Dendritic cell treated with granulocyte-macrophage colony-stimulating factor and Interleukin-4, amounts not matched to agents 40 ng/mL and 50 ng/mL, for 4 days (primary cell): ENCODE measurements at regions not wholly inside any gene's neighbourhood (a gene's known extent, or its start where the extent isn't known, plus 50 kb on each side); places are given as distances from the start of the nearest gene placed in this dataset.

Experiments used
- H3K27ac Mint-ChIP-seq: one replicate; pipeline ENCODE4 v1.8.0; 2022; ENCODE audit warnings: mild to moderate bottlenecking, mixed read lengths
- H3K27me3 Mint-ChIP-seq: one replicate; pipeline ENCODE4 v1.8.0; 2022; ENCODE audit warnings: mild to moderate bottlenecking, mixed read lengths
- H3K36me3 Mint-ChIP-seq: one replicate; pipeline ENCODE4 v1.8.0; 2022; ENCODE audit warnings: low read depth, mixed read lengths
- H3K4me1 Mint-ChIP-seq: one replicate; pipeline ENCODE4 v1.8.0; 2022; ENCODE audit warnings: low read depth, mixed read lengths
- H3K4me3 Mint-ChIP-seq: one replicate; pipeline ENCODE4 v1.8.0; 2022; ENCODE audit warnings: mild to moderate bottlenecking, moderate library complexity, mixed read lengths
- H3K9me3 Mint-ChIP-seq: one replicate; pipeline ENCODE4 v1.8.0; 2022; ENCODE audit warnings: mixed read lengths
- intact Hi-C: fragments of 100-400 bp; cut with micrococcal nuclease; formaldehyde crosslinking; loops from one replicate; pipeline ENCODE4 v1.15.0; 2022

- no peaks in the 10 kb centered on the region for H3K4me1 Mint-ChIP-seq
Observed at GRCh38 chr5:141800617-141801016, 77.6 kb downstream of the PCDH1 start.

GRCh38 chr5:141799507-141800167, 78.6 kb downstream of the PCDH1 start:
- Mint-ChIP-seq H3K27ac (no peak overlapping the region), H3K4me3 (no peak overlapping the region), H3K36me3 (no peaks in the 10 kb centered on the region), H3K4me1 (no peaks in the 10 kb centered on the region), H3K27me3 (peaks cover 19% of the 10 kb centered on the region), H3K9me3 (no peaks in the 10 kb centered on the region)
- intact Hi-C loops = no loop called here

More at GRCh38 chr5:141800617-141801016, 77.6 kb downstream of the PCDH1 start:
- H3K27me3 Mint-ChIP-seq = peaks cover 25% of the 10 kb centered on the region
- intact Hi-C loops = no loop called here
- no peaks in the 10 kb centered on the region for H3K9me3 Mint-ChIP-seq
- H3K4me3 Mint-ChIP-seq = no peak overlapping the region
- no peaks in the 10 kb centered on the region for H3K36me3 Mint-ChIP-seq
- no peak overlapping the region for H3K27ac Mint-ChIP-seq

- Mint-ChIP-seq H3K4me1 (no peaks in the 10 kb centered on the region), H3K27me3 (peaks cover 4% of the 10 kb centered on the region), H3K36me3 (no peaks in the 10 kb centered on the region), H3K4me3 (no peak overlapping the region), H3K27ac (no peak overlapping the region), H3K9me3 (no peaks in the 10 kb centered on the region)
- intact Hi-C loops = no loop called here
Observed at GRCh38 chr5:141797425-141797824, 80.8 kb downstream of the PCDH1 start.

- intact Hi-C loops = no loop called here
- H3K4me1 Mint-ChIP-seq = no peaks in the 10 kb centered on the region
- no peaks in the 10 kb centered on the region for H3K9me3 Mint-ChIP-seq
- H3K36me3 Mint-ChIP-seq = no peaks in the 10 kb centered on the region
- peaks cover 5% of the 10 kb centered on the region for H3K27me3 Mint-ChIP-seq
- no peak overlapping the region for H3K27ac Mint-ChIP-seq
- H3K4me3 Mint-ChIP-seq = no peak overlapping the region
Observed at GRCh38 chr5:141795421-141795820, 82.8 kb downstream of the PCDH1 start.

- peaks cover 12% of the 10 kb centered on the region for H3K27me3 Mint-ChIP-seq
- intact Hi-C loops = no loop called here
- no peak overlapping the region for H3K27ac Mint-ChIP-seq
- H3K9me3 Mint-ChIP-seq = no peaks in the 10 kb centered on the region
- H3K4me1 Mint-ChIP-seq = no peaks in the 10 kb centered on the region
- H3K4me3 Mint-ChIP-seq = no peak overlapping the region
- no peaks in the 10 kb centered on the region for H3K36me3 Mint-ChIP-seq
Observed at GRCh38 chr5:141793881-141794280, 84.3 kb downstream of the PCDH1 start.

DNA sequence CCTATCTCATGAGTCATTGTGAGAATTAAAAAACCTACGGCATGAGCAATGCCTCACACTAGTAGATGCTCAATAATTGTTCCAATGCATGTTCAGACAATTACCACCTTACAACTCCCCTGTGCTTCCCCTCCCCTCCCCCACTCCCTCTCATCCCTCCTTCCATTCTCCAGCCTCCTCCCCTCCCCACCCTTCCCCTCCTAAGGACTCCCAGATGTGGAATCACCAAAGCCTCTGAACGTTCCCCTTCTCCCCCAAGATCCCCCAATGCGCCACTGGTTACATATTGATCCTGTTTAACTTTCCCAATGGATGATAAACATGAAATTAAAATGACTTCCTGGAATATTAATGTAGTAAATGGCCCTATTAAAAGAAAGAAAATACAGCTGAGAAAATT, 84.8 kb downstream of the PCDH1 start:
- Mint-ChIP-seq H3K36me3 (no peaks in the 10 kb centered on the region), H3K27ac (no peak overlapping the region), H3K9me3 (no peaks in the 10 kb centered on the region), H3K4me3 (no peak overlapping the region), H3K27me3 (peaks cover 14% of the 10 kb centered on the region), H3K4me1 (no peaks in the 10 kb centered on the region)
- intact Hi-C loops = no loop called here

DNA sequence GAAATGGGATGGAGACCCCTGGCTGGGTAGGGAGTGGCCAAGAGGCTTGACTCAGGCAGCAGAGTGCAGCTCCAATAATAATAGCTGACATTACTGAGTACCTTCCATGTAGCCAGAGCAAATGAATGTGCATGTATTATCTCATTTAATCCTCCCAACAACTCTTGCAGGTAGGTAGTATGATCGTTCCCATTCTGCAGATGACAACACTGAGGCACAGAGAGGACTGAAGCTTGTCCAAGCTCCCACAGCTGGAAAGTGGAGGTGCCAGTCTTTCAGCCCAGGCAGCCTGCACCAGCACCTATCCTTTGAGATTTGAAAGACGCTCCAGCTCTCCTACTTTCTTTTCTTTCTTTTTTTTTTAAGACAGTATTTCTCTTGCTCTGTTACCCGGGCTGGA, 87.6 kb downstream of the PCDH1 start:
- no peak overlapping the region for H3K27ac Mint-ChIP-seq
- H3K4me3 Mint-ChIP-seq = no peak overlapping the region
- intact Hi-C loops = no loop called here

DNA sequence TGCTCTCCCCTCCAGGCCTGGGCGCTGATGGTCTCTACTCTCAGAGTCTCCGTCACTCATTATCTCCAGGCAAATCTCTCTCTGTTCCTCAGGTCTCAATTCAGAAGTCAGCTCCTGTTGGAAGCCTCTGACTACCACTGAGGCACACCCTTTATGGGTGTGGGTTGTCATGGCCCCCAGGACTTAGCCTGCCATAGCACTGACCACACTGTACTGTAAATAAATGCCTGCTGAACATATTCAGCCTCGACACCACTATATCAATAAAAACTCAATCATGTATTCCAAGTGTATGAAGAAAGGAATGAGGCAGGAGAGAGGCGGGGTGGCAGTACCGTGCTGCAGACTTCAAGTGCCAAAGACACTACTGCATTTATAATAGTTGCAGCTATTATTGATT, 88.9 kb downstream of the PCDH1 start:
- intact Hi-C loops = no loop called here
- Mint-ChIP-seq H3K4me1 (no peaks in the 10 kb centered on the region), H3K27ac (no peak overlapping the region), H3K9me3 (no peaks in the 10 kb centered on the region), H3K27me3 (peaks cover 27% of the 10 kb centered on the region), H3K36me3 (no peaks in the 10 kb centered on the region), H3K4me3 (no peak overlapping the region)

More for the DNA sequence above, 87.6 kb downstream of the PCDH1 start:
- Mint-ChIP-seq H3K27me3 (peaks cover 27% of the 10 kb centered on the region), H3K4me1 (no peaks in the 10 kb centered on the region), H3K9me3 (no peaks in the 10 kb centered on the region), H3K36me3 (no peaks in the 10 kb centered on the region)

- no peak overlapping the region for H3K27ac Mint-ChIP-seq
- H3K36me3 Mint-ChIP-seq = no peaks in the 10 kb centered on the region
- no peaks in the 10 kb centered on the region for H3K9me3 Mint-ChIP-seq
- no peak overlapping the region for H3K4me3 Mint-ChIP-seq
- no peaks in the 10 kb centered on the region for H3K4me1 Mint-ChIP-seq
- peaks cover 27% of the 10 kb centered on the region for H3K27me3 Mint-ChIP-seq
- intact Hi-C loops = no loop called here
Observed at GRCh38 chr5:141788296-141788970, 89.8 kb downstream of the PCDH1 start.

DNA sequence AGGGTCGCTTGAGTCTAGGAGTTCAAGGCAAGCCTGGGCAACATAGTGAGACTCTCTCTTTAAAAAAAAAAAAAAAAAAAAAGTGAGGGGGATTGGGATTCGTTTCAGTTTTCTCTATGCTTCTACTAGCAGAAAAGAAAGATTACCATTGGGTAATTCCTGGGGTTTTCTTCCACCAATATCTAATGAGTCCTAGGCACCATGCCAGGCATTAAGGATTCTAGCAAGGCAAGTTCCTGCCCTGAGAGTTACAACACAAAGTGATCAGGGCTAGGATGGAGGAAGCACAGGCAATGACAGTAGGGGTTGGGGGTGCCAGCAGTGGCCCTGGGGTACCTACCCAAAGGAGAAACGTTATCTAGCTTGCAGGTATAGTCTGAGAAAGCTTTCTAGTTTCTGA, 90.8 kb downstream of the PCDH1 start:
- intact Hi-C loops = no loop called here
- H3K4me3 Mint-ChIP-seq = no peak overlapping the region
- H3K9me3 Mint-ChIP-seq = no peaks in the 10 kb centered on the region
- no peak overlapping the region for H3K27ac Mint-ChIP-seq
- peaks cover 27% of the 10 kb centered on the region for H3K27me3 Mint-ChIP-seq
- no peaks in the 10 kb centered on the region for H3K4me1 Mint-ChIP-seq
- no peaks in the 10 kb centered on the region for H3K36me3 Mint-ChIP-seq

DNA sequence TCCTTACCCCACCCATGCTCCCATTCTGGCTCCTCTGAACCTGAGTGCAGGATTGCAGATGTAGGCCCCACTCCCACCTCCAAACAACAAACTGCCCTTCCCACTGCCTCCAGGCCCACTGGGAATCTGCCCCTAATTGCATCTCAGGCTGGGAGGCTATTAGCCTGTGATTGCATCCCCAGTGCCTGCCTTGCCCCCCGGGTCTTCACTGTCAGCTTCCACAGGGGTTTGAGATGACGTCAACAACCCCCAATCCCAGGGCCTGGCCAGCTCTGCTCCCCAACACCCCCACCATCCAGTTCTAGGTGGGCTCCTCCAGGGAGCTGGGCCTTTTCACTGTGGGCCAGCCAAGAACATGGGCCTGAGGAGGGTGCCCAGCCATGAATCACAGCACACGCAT, 91.5 kb downstream of the PCDH1 start:
- no peaks in the 10 kb centered on the region for H3K4me1 Mint-ChIP-seq
- intact Hi-C loops = no loop called here
- peaks cover 27% of the 10 kb centered on the region for H3K27me3 Mint-ChIP-seq
- H3K9me3 Mint-ChIP-seq = no peaks in the 10 kb centered on the region
- H3K36me3 Mint-ChIP-seq = no peaks in the 10 kb centered on the region
- no peak overlapping the region for H3K27ac Mint-ChIP-seq
- H3K4me3 Mint-ChIP-seq = no peak overlapping the region

DNA sequence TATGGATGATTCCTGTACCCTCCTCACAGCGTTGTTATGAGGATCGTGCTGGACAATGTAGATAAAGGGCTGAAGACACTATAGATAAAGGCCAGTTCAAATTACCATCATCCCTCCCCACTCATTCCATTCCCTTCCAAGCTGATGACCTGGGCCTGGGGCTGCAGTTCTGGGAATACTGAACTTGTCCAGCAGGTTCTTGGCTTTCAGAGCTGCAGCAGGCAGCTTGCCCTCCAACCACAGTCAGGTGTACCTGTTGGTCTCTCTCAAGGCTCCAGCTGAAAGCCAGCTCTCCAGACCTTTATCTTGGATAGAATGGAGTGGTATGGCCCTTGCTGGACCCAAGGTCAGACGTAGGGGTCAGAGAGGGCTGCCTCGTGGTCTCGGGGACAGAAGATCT, 92.5 kb downstream of the PCDH1 start:
- Mint-ChIP-seq H3K4me1 (no peaks in the 10 kb centered on the region), H3K27me3 (peaks cover 30% of the 10 kb centered on the region), H3K9me3 (no peaks in the 10 kb centered on the region), H3K4me3 (no peak overlapping the region), H3K36me3 (no peaks in the 10 kb centered on the region), H3K27ac (no peak overlapping the region)
- intact Hi-C loops = no loop called here

DNA sequence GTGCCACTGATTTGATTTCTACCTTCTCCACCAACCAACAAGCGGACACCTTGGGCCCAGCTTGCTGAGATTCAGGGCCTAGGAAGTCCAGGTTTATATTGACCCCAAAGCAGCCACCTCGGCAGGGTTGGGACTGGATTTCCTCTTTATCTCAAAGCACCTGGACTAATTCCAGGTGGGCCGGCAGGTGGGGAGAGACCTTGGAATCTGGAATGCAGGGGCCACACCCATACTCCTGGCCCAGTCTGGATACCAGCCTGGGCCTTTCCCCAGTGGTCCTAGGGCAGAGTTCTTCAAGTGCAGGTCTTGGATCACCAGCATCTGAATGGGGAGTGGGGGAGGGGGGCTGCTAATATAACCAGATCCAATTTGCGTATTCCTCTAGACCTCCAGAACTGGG, 93.1 kb downstream of the PCDH1 start:
- intact Hi-C loops = no loop called here
- no peak overlapping the region for H3K4me3 Mint-ChIP-seq
- no peaks in the 10 kb centered on the region for H3K9me3 Mint-ChIP-seq
- no peaks in the 10 kb centered on the region for H3K36me3 Mint-ChIP-seq
- no peaks in the 10 kb centered on the region for H3K4me1 Mint-ChIP-seq
- H3K27me3 Mint-ChIP-seq = peaks cover 29% of the 10 kb centered on the region
- H3K27ac Mint-ChIP-seq = no peak overlapping the region

GRCh38 chr5:141784529-141784928, 93.7 kb downstream of the PCDH1 start:
- peaks cover 31% of the 10 kb centered on the region for H3K27me3 Mint-ChIP-seq
- no peaks in the 10 kb centered on the region for H3K9me3 Mint-ChIP-seq
- H3K36me3 Mint-ChIP-seq = no peaks in the 10 kb centered on the region
- intact Hi-C loops = no loop called here
- H3K4me3 Mint-ChIP-seq = no peak overlapping the region
- no peak overlapping the region for H3K27ac Mint-ChIP-seq
- H3K4me1 Mint-ChIP-seq = no peaks in the 10 kb centered on the region

GRCh38 chr5:141783947-141784296, 94.3 kb downstream of the PCDH1 start:
- H3K9me3 Mint-ChIP-seq = no peaks in the 10 kb centered on the region
- no peak overlapping the region for H3K27ac Mint-ChIP-seq
- H3K36me3 Mint-ChIP-seq = no peaks in the 10 kb centered on the region
- H3K27me3 Mint-ChIP-seq = peaks cover 28% of the 10 kb centered on the region
- intact Hi-C loops = no loop called here
- H3K4me1 Mint-ChIP-seq = no peaks in the 10 kb centered on the region
- H3K4me3 Mint-ChIP-seq = no peak overlapping the region
